ENCODE measurements at regions not wholly inside any gene's neighbourhood (a gene's known extent, or its start where the extent isn't known, plus 50 kb on each side); places are given as distances from the start of the nearest gene placed in this dataset.

- Histone ChIP-seq H3K9me3 (ENCODE audit: control insufficient read depth, insufficient read depth, low read depth, low read length) (no peaks in the 10 kb centered on the region), H3K27ac (ENCODE audit: low read length) (no peak overlapping the region), H3K36me3 (ENCODE audit: control insufficient read depth, insufficient read depth, low read length) (no peaks in the 10 kb centered on the region), H3K4me3 (ENCODE audit: low read depth in 2 of 2, low read length in 2 of 2) (no peak overlapping the region), H3K27me3 (ENCODE audit: control insufficient read depth, insufficient read depth, low read length) (no peaks in the 10 kb centered on the region), H3K4me1 (ENCODE audit: control insufficient read depth, insufficient read depth, low read length) (no peaks in the 10 kb centered on the region)
- no TSS peak for BruUV-seq (replicated peaks)
- intact Hi-C loops (cut with micrococcal nuclease; ENCODE audit: unreplicated experiment) (no loop called here), in situ Hi-C loops (cut with HindIII; ENCODE audit: low pct_unique_long_range_greater_than_20kb, low sequenced_read_pairs) (no loop called here)
- ChIA-PET CTCF (no interaction called here), POLR2A (no interaction called here)
- ATAC-seq (no peak), DNase-seq (ENCODE audit: low read depth, low spot score) (no peak)
- TF ChIP-seq REST (IDR thresholded peaks at IDR 0.05; ENCODE audit: insufficient read depth in 1 of 2, low read depth in 2 of 2, low read length in 1 of 2), result no peak
- no peak for TF ChIP-seq TCF7L2 (IDR thresholded peaks at IDR 0.05; ENCODE audit: low read depth, low read length)
- TF ChIP-seq POLR2AphosphoS5 (IDR thresholded peaks at IDR 0.05; ENCODE audit: low read depth, low read length), result no peak
- no peak for TF ChIP-seq CTCF (IDR thresholded peaks at IDR 0.05)
- no peak for TF ChIP-seq SIN3A (IDR thresholded peaks at IDR 0.05; ENCODE audit: borderline replicate concordance, insufficient read depth, low read depth, low read length)
Observed at GRCh38 chr4:28227764-28228163, 1367.1 kb downstream of the STIM2 start.

- Histone ChIP-seq H3K36me3 (ENCODE audit: control insufficient read depth, insufficient read depth, low read length) (no peaks in the 10 kb centered on the region), H3K4me1 (ENCODE audit: control insufficient read depth, insufficient read depth, low read length) (no peaks in the 10 kb centered on the region), H3K9me3 (ENCODE audit: control insufficient read depth, insufficient read depth, low read depth, low read length) (no peaks in the 10 kb centered on the region), H3K27ac (ENCODE audit: low read length) (no peak overlapping the region), H3K27me3 (ENCODE audit: control insufficient read depth, insufficient read depth, low read length) (no peaks in the 10 kb centered on the region), H3K4me3 (ENCODE audit: low read depth in 2 of 2, low read length in 2 of 2) (no peak overlapping the region)
- no peak for DNase-seq (ENCODE audit: low read depth, low spot score)
- intact Hi-C loops (cut with micrococcal nuclease; ENCODE audit: unreplicated experiment) (no loop called here), in situ Hi-C loops (cut with HindIII; ENCODE audit: low pct_unique_long_range_greater_than_20kb, low sequenced_read_pairs) (no loop called here)
- ATAC-seq, result no peak
- BruUV-seq (replicated peaks), result no TSS peak
- POLR2A ChIA-PET, result no interaction called here
- CTCF ChIA-PET, result no interaction called here
- TF ChIP-seq REST (IDR thresholded peaks at IDR 0.05; ENCODE audit: insufficient read depth in 1 of 2, low read depth in 2 of 2, low read length in 1 of 2) (no peak), SIN3A (IDR thresholded peaks at IDR 0.05; ENCODE audit: borderline replicate concordance, insufficient read depth, low read depth, low read length) (no peak), CTCF (IDR thresholded peaks at IDR 0.05) (no peak), TCF7L2 (IDR thresholded peaks at IDR 0.05; ENCODE audit: low read depth, low read length) (no peak), POLR2AphosphoS5 (IDR thresholded peaks at IDR 0.05; ENCODE audit: low read depth, low read length) (no peak)
Observed at GRCh38 chr4:28228561-28229491, 1368.2 kb downstream of the STIM2 start.

Data from Panc1 (cell line).